B cell (primary cell): ENCODE measurements at regions not wholly inside any gene's neighbourhood (a gene's known extent, or its start where the extent isn't known, plus 50 kb on each side); places are given as distances from the start of the nearest gene placed in this dataset.

ENCODE experiments used
- ATAC-seq: fragments of 200-7000 bp; cut with Tn5 transposase; one replicate; pipeline ENCODE4 v1.10.0; 2021; ENCODE audit warnings: low read depth, mild to moderate bottlenecking, moderate number of reproducible peaks, moderate library complexity
- CTCF ChIA-PET: fragments of 350-600 bp; sonication (Branson Sonifier 250); formaldehyde crosslinking; loops from one replicate; lab custom pipeline; 2021; ENCODE audit warnings: antibody characterized with exemption, inconsistent platforms; lab: Charles Lee
- POLR2A ChIA-PET: fragments of 350-600 bp; sonication (Branson Sonifier 250); formaldehyde crosslinking; loops from one replicate; lab custom pipeline; 2021; ENCODE audit warnings: antibody characterized with exemption; lab: Charles Lee
- DNase-seq: peaks from one replicate; pipeline ENCODE4 v3.0.0; 2013
- H2AFZ ChIP-seq: 2 replicates; pipeline ENCODE4 v1.6.1; 2012; ENCODE audit warnings: mild to moderate bottlenecking, low read depth, low read length; ENCODE audit not compliant: insufficient read depth, poor library complexity, severe bottlenecking
- H3K27ac ChIP-seq, 2 donors: 1 replicate in 1 of 2; 2 replicates in 1 of 2; pipeline ENCODE4 v1.5.1; 2012 to 2013; ENCODE audit warnings: low read length in 2 of 2, mild to moderate bottlenecking in 2 of 2, moderate library complexity in 1 of 2
- H3K27me3 ChIP-seq, 4 experiments: fragments of 200-600 bp in 1 of 4; sonication (generic) in 1 of 4; replicated peaks in 1 of 4; 1 replicate in 2 of 4; 2 replicates in 2 of 4; pipeline versions ENCODE4 v1.6.1 to v1.7.0; 2013 to 2016; ENCODE audit warnings: low read length in 3 of 4, mild to moderate bottlenecking in 2 of 4, mixed read lengths in 1 of 4, moderate library complexity in 1 of 4; ENCODE audit not compliant: insufficient read depth in 4 of 4, control insufficient read depth in 3 of 4; ENCODE audit errors: control extremely low read depth in 1 of 4
- H3K36me3 ChIP-seq, 2 experiments: replicated peaks in 1 of 2; 1 replicate in 1 of 2; 2 replicates in 1 of 2; pipeline versions ENCODE4 v1.6.1 to v1.7.1; 2013; ENCODE audit warnings: low read length in 1 of 2; ENCODE audit not compliant: insufficient read depth in 2 of 2, control insufficient read depth in 1 of 2; ENCODE audit errors: control extremely low read depth in 1 of 2, extremely low read depth in 1 of 2
- H3K4me1 ChIP-seq, 2 donors: fragments of 200-600 bp in 1 of 2; sonication (generic) in 1 of 2; 1 replicate in 1 of 2; 2 replicates in 1 of 2; pipeline versions ENCODE4 v1.5.1 to v1.6.1; 2013 to 2017; ENCODE audit warnings: low read length in 2 of 2; ENCODE audit not compliant: control insufficient read depth in 2 of 2, insufficient read depth in 2 of 2
- H3K4me2 ChIP-seq: replicated peaks from 2 replicates; pipeline ENCODE3; 2012; ENCODE audit warnings: mild to moderate bottlenecking, low read depth, low read length; ENCODE audit not compliant: poor library complexity, severe bottlenecking
- H3K4me3 ChIP-seq, 5 experiments: fragments of 200-600 bp in 1 of 5; sonication (generic) in 1 of 5; 1 replicate in 3 of 5; 2 replicates in 2 of 5; pipeline versions ENCODE4 v1.5.1 to v1.7.0; 2011 to 2016; ENCODE audit warnings: low read length in 4 of 5, mild to moderate bottlenecking in 4 of 5, low read depth in 2 of 5, control low read depth in 1 of 5, moderate library complexity in 1 of 5; ENCODE audit not compliant: insufficient read depth in 1 of 5; ENCODE audit errors: control extremely low read depth in 1 of 5, extremely low read depth in 1 of 5
- H3K79me2 ChIP-seq: fragments of 200-600 bp; sonication (generic); one replicate; pipeline ENCODE4 v1.6.0; 2016; ENCODE audit warnings: low read length; ENCODE audit not compliant: control insufficient read depth, insufficient read depth
- H3K9ac ChIP-seq: fragments of 200-600 bp; sonication (generic); 2 replicates; pipeline ENCODE4 v1.6.1; 2017; ENCODE audit warnings: mild to moderate bottlenecking, low read length, moderate library complexity
- H3K9me3 ChIP-seq, 3 donors: one replicate each; pipeline versions ENCODE4 v1.6.1 to v1.7.1; 2013; ENCODE audit warnings: low read length in 2 of 3; ENCODE audit not compliant: control insufficient read depth in 2 of 3, insufficient read depth in 1 of 3; ENCODE audit errors: control extremely low read depth in 1 of 3
- H4K20me1 ChIP-seq: 2 replicates; pipeline ENCODE4 v1.6.0; 2012; ENCODE audit warnings: mild to moderate bottlenecking, low read length; ENCODE audit not compliant: insufficient read depth, control insufficient read depth, poor library complexity, severe bottlenecking
- H3K27ac Mint-ChIP-seq: one replicate; pipeline ENCODE4 v1.8.0; 2021; ENCODE audit warnings: mixed read lengths
- H3K27me3 Mint-ChIP-seq: one replicate; pipeline ENCODE4 v1.8.0; 2021; ENCODE audit warnings: mixed read lengths
- H3K4me1 Mint-ChIP-seq: one replicate; pipeline ENCODE4 v1.8.0; 2021; ENCODE audit warnings: mixed read lengths
- H3K4me3 Mint-ChIP-seq: one replicate; pipeline ENCODE4 v1.8.0; 2021; ENCODE audit warnings: mixed read lengths
- H3K9me3 Mint-ChIP-seq: one replicate; pipeline ENCODE4 v1.8.0; 2022; ENCODE audit warnings: mixed read lengths; ENCODE audit not compliant: insufficient read depth
- CTCF ChIP-seq: fragments of 200-600 bp; IDR thresholded peaks from one replicate; pipeline ENCODE4 v1.8.0; 2022; ENCODE audit warnings: antibody characterized with exemption, mild to moderate bottlenecking
- EZH2 ChIP-seq: IDR thresholded peaks from 2 replicates; pipeline ENCODE4 v1.6.1; 2012; ENCODE audit warnings: borderline replicate concordance, low read depth, mild to moderate bottlenecking, moderate library complexity, low read length; ENCODE audit not compliant: insufficient read depth, poor library complexity, severe bottlenecking
- WGBS: methylation state at CpG from one replicate; pipeline ENCODE4 v1.1.5; 2013; ENCODE audit warnings: missing lambda C conversion rate; ENCODE audit not compliant: insufficient coverage; 5-methylcytosine and 5-hydroxymethylcytosine counted together
- intact Hi-C: fragments of 100-400 bp; cut with micrococcal nuclease; formaldehyde crosslinking; loops from one replicate; pipeline ENCODE4 v1.10.0; 2022

- H3K9me3 ChIP-seq: no peaks in the 10 kb centered on the region
- no peaks in the 10 kb centered on the region for H3K79me2 ChIP-seq
- Mint-ChIP-seq H3K4me1 (no peaks in the 10 kb centered on the region), H3K27me3 (no peaks in the 10 kb centered on the region), H3K4me3 (no peak overlapping the region), H3K27ac (no peak overlapping the region), H3K9me3 (peaks cover 5% of the 10 kb centered on the region)
- ATAC-seq (no peak), DNase-seq (no peak)
- WGBS: no CpG with 5 or more reads among the region's 3 CpGs
- no peaks in the 10 kb centered on the region for H3K27me3 ChIP-seq
- TF ChIP-seq CTCF (no peak), EZH2 (no peak)
- no peaks in the 10 kb centered on the region for H4K20me1 ChIP-seq
- H3K4me2 ChIP-seq: no peak overlapping the region
- ChIA-PET POLR2A (no interaction called here), CTCF (no interaction called here)
- no peak overlapping the region for H3K4me3 ChIP-seq
- intact Hi-C loops: no loop called here
- no peaks in the 10 kb centered on the region for H3K36me3 ChIP-seq
- no peak overlapping the region for H3K9ac ChIP-seq
- H2AFZ ChIP-seq: no peak overlapping the region
- no peaks in the 10 kb centered on the region for H3K4me1 ChIP-seq
- no peak overlapping the region for H3K27ac ChIP-seq
Measured at GRCh38 chr18:65548316-65548715, 202.5 kb upstream of the CDH7 start.

GRCh38 chr18:65547046-65547445 lies 203.8 kb upstream of the CDH7 start:
- Histone ChIP-seq H3K9me3 (peaks cover 0 to 2% (median 0%) of the 10 kb centered on the region in 3 donors), H3K36me3 (no peaks in the 10 kb centered on the region), H3K27me3 (no peaks in the 10 kb centered on the region), H3K4me2 (no peak overlapping the region), H3K4me3 (no peak overlapping the region), H3K4me1 (no peaks in the 10 kb centered on the region), H2AFZ (no peak overlapping the region), H3K9ac (no peak overlapping the region), H3K27ac (no peak overlapping the region), H4K20me1 (no peaks in the 10 kb centered on the region), H3K79me2 (no peaks in the 10 kb centered on the region)
- H3K27ac Mint-ChIP-seq: no peak overlapping the region
- TF ChIP-seq CTCF (no peak), EZH2 (no peak)
- ChIA-PET POLR2A (no interaction called here), CTCF (no interaction called here)
- ATAC-seq (no peak), DNase-seq (no peak)
- H3K4me3 Mint-ChIP-seq: no peak overlapping the region
- H3K4me1 Mint-ChIP-seq: no peaks in the 10 kb centered on the region
- peaks cover 5% of the 10 kb centered on the region for H3K9me3 Mint-ChIP-seq
- intact Hi-C loops: no loop called here
- H3K27me3 Mint-ChIP-seq: no peaks in the 10 kb centered on the region
